SK-N-MC (cell line): ENCODE measurements at regions not wholly inside any gene's neighbourhood (a gene's known extent, or its start where the extent isn't known, plus 50 kb on each side); places are given as distances from the start of the nearest gene placed in this dataset.
"Not testable (repeated sequence)": the region's sequence is repeated elsewhere in the genome, so short reads cannot be mapped to it uniquely, and the experiment has no call there.

Experiments
- DNase-seq: peaks from one replicate; pipeline ENCODE4 v3.0.0-alpha.2; 2011; ENCODE audit warnings: low read depth, low spot score
- H3K27ac ChIP-seq: fragments of 200-600 bp; sonication (generic); 2 replicates; pipeline ENCODE4 v1.5.1; 2016; ENCODE audit warnings: mixed run types
- H3K36me3 ChIP-seq: fragments of 200-600 bp; sonication (generic); 2 replicates; pipeline ENCODE4 v1.6.1; 2017; ENCODE audit warnings: antibody characterized with exemption, low read length, mixed read lengths; ENCODE audit not compliant: insufficient read depth
- H3K4me3 ChIP-seq: fragments of 200-600 bp; sonication (generic); 2 replicates; pipeline ENCODE4 v1.5.1; 2016
- H3K9ac ChIP-seq: fragments of 200-600 bp; sonication (generic); 2 replicates; pipeline ENCODE4 v1.8.0; 2017; ENCODE audit warnings: mixed run types, mixed read lengths; ENCODE audit not compliant: insufficient read length
- H3K9me3 ChIP-seq: fragments of 200-600 bp; sonication (generic); 2 replicates; pipeline ENCODE4 v1.6.1; 2017; ENCODE audit warnings: low read depth, mild to moderate bottlenecking, antibody characterized with exemption, low read length, moderate library complexity, mixed read lengths
- EZH2 ChIP-seq: fragments of 200-600 bp; sonication (generic); IDR thresholded peaks from one replicate; pipeline ENCODE4 v1.6.1; 2017; ENCODE audit warnings: antibody characterized with exemption
- FOXP2 ChIP-seq: optimal IDR thresholded peaks from 2 replicates; pipeline ENCODE3; 2011; ENCODE audit warnings: mild to moderate bottlenecking, moderate library complexity; ENCODE audit not compliant: insufficient read depth; ENCODE audit errors: extremely low read length, control extremely low read depth
- POLR2AphosphoS5 ChIP-seq: IDR thresholded peaks from 2 replicates; pipeline ENCODE4 v1.6.1; 2012; ENCODE audit warnings: mild to moderate bottlenecking, low read depth, low read length, borderline replicate concordance

- Histone ChIP-seq H3K27ac (no peak overlapping the region), H3K9me3 (no peaks in the 10 kb centered on the region), H3K36me3 (no peaks in the 10 kb centered on the region), H3K4me3 (peak overlapping the region; percentile 44), H3K9ac (no peak overlapping the region)
- DNase-seq = no peak
- TF ChIP-seq EZH2 (no peak), FOXP2 (no peak), POLR2AphosphoS5 (no peak)
Measured at GRCh38 chr1:232725305-232726047, 79.7 kb upstream of the MAP10 start.

GRCh38 chr1:232726048-232726779 lies 79.0 kb upstream of the MAP10 start:
- 0 out of 2 replicates have a peak overlapping the region, but pooled peaks have one; percentile 5 for H3K27ac ChIP-seq
- peak overlapping the region; percentile 44 for H3K4me3 ChIP-seq
- H3K9ac ChIP-seq = no peak overlapping the region
- H3K36me3 ChIP-seq = no peaks in the 10 kb centered on the region
- no peak for DNase-seq
- no peak for TF ChIP-seq FOXP2
- TF ChIP-seq EZH2 = no peak
- TF ChIP-seq POLR2AphosphoS5 = no peak
- H3K9me3 ChIP-seq = no peaks in the 10 kb centered on the region

- H3K27ac ChIP-seq = no peak overlapping the region
- DNase-seq = no peak
- TF ChIP-seq POLR2AphosphoS5 (no peak), EZH2 (no peak), FOXP2 (no peak)
Measured at GRCh38 chr1:232728507-232729263, 76.5 kb upstream of the MAP10 start.

GRCh38 chr1:232732344-232732910 lies 72.8 kb upstream of the MAP10 start:
- no peaks in the 10 kb centered on the region for H3K36me3 ChIP-seq
- H3K9ac ChIP-seq = no peak overlapping the region
- no peak overlapping the region for H3K27ac ChIP-seq
- no peak for TF ChIP-seq FOXP2
- TF ChIP-seq EZH2 = no peak
- TF ChIP-seq POLR2AphosphoS5 = no peak
- H3K4me3 ChIP-seq = no peak overlapping the region
- no peak for DNase-seq
- H3K9me3 ChIP-seq = no peaks in the 10 kb centered on the region

More at GRCh38 chr1:232728507-232729263, 76.5 kb upstream of the MAP10 start:
- Histone ChIP-seq H3K4me3 (no peak overlapping the region), H3K9me3 (no peaks in the 10 kb centered on the region), H3K36me3 (no peaks in the 10 kb centered on the region), H3K9ac (no peak overlapping the region)

GRCh38 chr1:232737917-232738316 lies 67.3 kb upstream of the MAP10 start:
- no peak for TF ChIP-seq FOXP2
- TF ChIP-seq POLR2AphosphoS5 = no peak
- TF ChIP-seq EZH2 = no peak
- DNase-seq = no peak
- Histone ChIP-seq H3K36me3 (no peaks in the 10 kb centered on the region), H3K27ac (no peak overlapping the region), H3K9me3 (no peaks in the 10 kb centered on the region), H3K4me3 (no peak overlapping the region), H3K9ac (no peak overlapping the region)

- Histone ChIP-seq H3K36me3 (no peaks in the 10 kb centered on the region), H3K9me3 (peaks cover 5% of the 10 kb centered on the region; the same call in 1 of the 2 replicates), H3K27ac (no peak overlapping the region), H3K9ac (no peak overlapping the region), H3K4me3 (no peak overlapping the region)
- DNase-seq = no peak
- no peak for TF ChIP-seq FOXP2
- no peak for TF ChIP-seq EZH2
- no peak for TF ChIP-seq POLR2AphosphoS5
Measured at GRCh38 chr1:232743999-232744398, 61.2 kb upstream of the MAP10 start.

GRCh38 chr1:232744847-232745246 lies 60.4 kb upstream of the MAP10 start:
- H3K9me3 ChIP-seq = peaks cover 9% of the 10 kb centered on the region; the same call in 1 of the 2 replicates
- TF ChIP-seq POLR2AphosphoS5 = no peak
- TF ChIP-seq FOXP2 = no peak
- no peak for TF ChIP-seq EZH2
- H3K9ac ChIP-seq = no peak overlapping the region
- no peak overlapping the region for H3K4me3 ChIP-seq
- H3K36me3 ChIP-seq = no peaks in the 10 kb centered on the region
- DNase-seq = no peak
- no peak overlapping the region for H3K27ac ChIP-seq

- DNase-seq, H3K9me3 ChIP-seq, H3K27ac ChIP-seq, H3K9ac ChIP-seq, H3K36me3 ChIP-seq, H3K4me3 ChIP-seq: not testable (repeated sequence)
Measured at GRCh38 chr1:232745698-232746097, 59.5 kb upstream of the MAP10 start.
